ENCODE measurements at regions not wholly inside any gene's neighbourhood (a gene's known extent, or its start where the extent isn't known, plus 50 kb on each side); places are given as distances from the start of the nearest gene placed in this dataset.

GRCh38 chr11:8314916-8315315, 51.2 kb upstream of the LMO1 start:
- no peak for TF ChIP-seq CTCF (conservative IDR thresholded peaks at IDR 0.05)
- Histone ChIP-seq H3K14ac (ENCODE audit: insufficient read depth, low read length) (no peak overlapping the region), H4K8ac (replicated peaks; ENCODE audit: insufficient read length, low read depth, low read length) (no peak overlapping the region), H3T11ph (ENCODE audit: low read length) (no peak overlapping the region), H3K4me1 (ENCODE audit: insufficient read depth, low read length) (no peaks in the 10 kb centered on the region), H3K23ac (ENCODE audit: insufficient read length, low read depth, low read length) (no peak overlapping the region), H2BK5ac (ENCODE audit: insufficient read length, low read length) (no peak overlapping the region), H4K5ac (ENCODE audit: insufficient read length, low read depth, low read length) (no peak overlapping the region), H2BK20ac (ENCODE audit: low read depth, low read length, poor library complexity, severe bottlenecking) (no peak overlapping the region), H3K9me3 (ENCODE audit: control insufficient read depth, low read depth, low read length) (no peaks in the 10 kb centered on the region), H3K4ac (ENCODE audit: low read depth, low read length) (no peak overlapping the region), H3K79me2 (ENCODE audit: insufficient read depth, low read length) (no peaks in the 10 kb centered on the region), H3K79me1 (ENCODE audit: insufficient read depth, low read depth, low read length, poor library complexity, severe bottlenecking) (no peaks in the 10 kb centered on the region), H3K27ac (ENCODE audit: insufficient read length, low read depth, low read length) (no peak overlapping the region), H3K56ac (ENCODE audit: insufficient read length, low read depth, low read length) (no peak overlapping the region), H4K20me1 (ENCODE audit: control insufficient read depth, insufficient read depth, insufficient read length) (no peaks in the 10 kb centered on the region), H2BK15ac (ENCODE audit: low read depth, low read length) (no peak overlapping the region), H2BK12ac (ENCODE audit: insufficient read length, low read depth, low read length) (no peak overlapping the region), H3K4me2 (ENCODE audit: insufficient read depth, insufficient read length, low read length) (no peak overlapping the region), H2AK5ac (ENCODE audit: insufficient read length, low read length) (no peak overlapping the region), H2BK120ac (ENCODE audit: low read depth, low read length, poor library complexity, severe bottlenecking) (no peak overlapping the region), H4K91ac (ENCODE audit: insufficient read length, low read depth, low read length) (no peak overlapping the region), H3K9ac (ENCODE audit: extremely low read depth, insufficient read length, low read length) (no peak overlapping the region), H3K27me3 (ENCODE audit: insufficient read depth, low read length) (no peaks in the 10 kb centered on the region), H3K23me2 (ENCODE audit: insufficient read length, low read depth, low read length, poor library complexity, severe bottlenecking) (no peaks in the 10 kb centered on the region), H2AFZ (ENCODE audit: low read length) (no peak overlapping the region), H3K18ac (ENCODE audit: insufficient read length, low read depth, low read length) (no peak overlapping the region)
- Mint-ChIP-seq H3K27ac (no peak overlapping the region), H3K4me3 (no peak overlapping the region), H3K4me1 (peaks cover 9 to 29% of the 10 kb centered on the region in 2 experiments), H3K27me3 (ENCODE audit: low read depth) (peaks cover 10% of the 10 kb centered on the region), H3K9me3 (no peaks in the 10 kb centered on the region), H3K36me3 (ENCODE audit: insufficient read depth in 1 of 3, low read depth in 3 of 3) (no peaks in the 10 kb centered on the region)
- no CpG with 5 or more reads among the region's 7 CpGs for WGBS (ENCODE audit: extremely low coverage, insufficient read length, low lambda C conversion rate)
- no peak for DNase-seq

Data from H9 (cell line).